ENCODE measurements at regions not wholly inside any gene's neighbourhood (a gene's known extent, or its start where the extent isn't known, plus 50 kb on each side); places are given as distances from the start of the nearest gene placed in this dataset.

DNA sequence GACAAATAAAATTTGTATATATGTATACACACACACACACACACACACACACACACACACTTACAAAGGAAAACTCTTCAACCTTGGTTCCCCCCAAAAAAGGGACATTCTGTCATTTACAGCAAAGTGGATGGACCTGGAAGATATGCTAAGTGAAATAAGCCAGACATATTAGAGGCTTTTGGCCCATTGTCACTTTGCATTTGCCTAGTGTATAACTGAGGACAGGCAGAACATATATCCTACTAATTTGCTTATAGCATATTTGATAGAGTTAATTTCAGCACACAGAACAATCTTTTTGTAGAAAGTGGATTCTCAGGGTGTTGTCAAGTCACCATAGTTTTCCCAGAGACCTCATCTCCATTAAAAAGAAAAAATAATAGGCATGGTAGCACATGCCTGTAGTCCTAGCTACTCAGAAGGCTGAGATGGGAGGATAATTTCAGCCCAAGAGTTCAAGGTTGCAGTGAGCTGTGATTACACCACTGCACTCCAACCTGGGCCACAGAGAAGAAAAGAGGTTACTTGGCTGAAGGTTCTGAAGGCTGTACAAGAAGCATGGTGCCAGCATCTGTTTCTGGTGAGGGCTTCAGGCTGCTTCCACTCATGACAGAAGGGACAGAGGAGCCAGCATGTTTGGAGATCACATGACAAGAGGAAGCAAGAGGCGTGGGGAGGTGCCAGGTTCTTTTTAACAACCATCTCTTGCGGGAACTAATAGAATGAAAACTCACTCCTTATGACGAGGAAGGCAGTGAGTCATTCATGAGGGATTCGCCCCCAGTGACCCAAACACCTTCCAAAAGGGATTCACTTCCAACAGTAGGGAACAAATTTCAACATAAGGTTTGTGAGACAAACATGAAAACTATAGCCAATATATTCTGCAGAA, 135.6 kb downstream of the TMEM168 start:
- H3K4me3 ChIP-seq: no peak overlapping the region
- no peak overlapping the region for H3K27ac ChIP-seq
- H3K9me3 ChIP-seq: peaks cover 0 to 31% (median 3%) of the 10 kb centered on the region in 12 donors
- TF ChIP-seq POLR2A (IDR thresholded peaks at IDR 0.05) (no peak), CTCF (IDR thresholded peaks at IDR 0.05) (no peak)
- no peaks in the 10 kb centered on the region for H3K4me1 ChIP-seq
- H3K27me3 ChIP-seq: no peaks in the 10 kb centered on the region
- WGBS, 4 donors: 55 to 69% (median 65%) methylated on average over 4 of the region's 4 CpGs
- intact Hi-C loops (cut with DNase I): no loop called here
- ATAC-seq: no peak
- DNase-seq: no peak
- H3K36me3 ChIP-seq: no peaks in the 10 kb centered on the region

- H3K4me3 ChIP-seq: no peak overlapping the region
- no peaks in the 10 kb centered on the region for H3K36me3 ChIP-seq
- intact Hi-C loops (cut with DNase I): loop anchor here in 4 of 10 donors (10.0 kb wide), 2 partner anchors 59 to 229 kb away; no protein-coding TSS in a partner anchor
- TF ChIP-seq POLR2A (IDR thresholded peaks at IDR 0.05) (no peak), CTCF (IDR thresholded peaks at IDR 0.05) (peak in 10 of 12 donors; percentile 5 to 44 (median 36))
- no peaks in the 10 kb centered on the region for H3K27me3 ChIP-seq
- peaks cover 0 to 6% (median 0%) of the 10 kb centered on the region in 12 donors for H3K9me3 ChIP-seq
- H3K4me1 ChIP-seq: no peaks in the 10 kb centered on the region
- DNase-seq: no peak
- peak in 3 of 4 donors; percentile 52 to 73 (median 59) for ATAC-seq
- no peak overlapping the region for H3K27ac ChIP-seq
Measured at GRCh38 chr7:112665709-112666108, 124.5 kb downstream of the TMEM168 start.

DNA sequence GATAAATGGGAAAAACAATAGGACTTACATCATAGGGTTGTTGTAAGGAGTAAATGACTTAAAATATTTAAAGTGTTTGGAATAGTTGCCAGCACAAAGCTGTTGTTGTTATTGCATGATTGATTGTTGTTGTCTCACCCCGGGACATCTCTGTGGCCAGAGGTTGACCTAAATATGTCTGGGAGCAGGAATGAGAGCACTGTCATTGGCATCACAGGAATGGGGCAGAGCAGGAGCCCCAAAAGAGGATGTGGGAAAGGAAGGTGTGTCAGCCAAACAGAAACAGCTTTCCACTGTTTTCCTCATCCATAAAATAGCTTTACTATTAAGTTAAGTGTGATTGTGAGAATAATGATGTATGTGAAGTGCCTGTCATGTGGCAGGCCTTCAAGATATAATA, 121.6 kb downstream of the TMEM168 start:
- no peaks in the 10 kb centered on the region for H3K4me1 ChIP-seq
- no peaks in the 10 kb centered on the region for H3K36me3 ChIP-seq
- no peak overlapping the region for H3K4me3 ChIP-seq
- no peak for TF ChIP-seq POLR2A (IDR thresholded peaks at IDR 0.05)
- no peak for TF ChIP-seq CTCF (IDR thresholded peaks at IDR 0.05)
- no peaks in the 10 kb centered on the region for H3K9me3 ChIP-seq
- ATAC-seq (no peak), DNase-seq (no peak)
- H3K27ac ChIP-seq: no peak overlapping the region
- no peaks in the 10 kb centered on the region for H3K27me3 ChIP-seq
- intact Hi-C loops (cut with DNase I): loop anchor here in 4 of 10 donors (10.0 kb wide), 2 partner anchors 56 to 226 kb away; no protein-coding TSS in a partner anchor
- WGBS, 4 donors: 65 to 85% (median 75%) methylated on average over 1 of the region's 1 CpG

DNA sequence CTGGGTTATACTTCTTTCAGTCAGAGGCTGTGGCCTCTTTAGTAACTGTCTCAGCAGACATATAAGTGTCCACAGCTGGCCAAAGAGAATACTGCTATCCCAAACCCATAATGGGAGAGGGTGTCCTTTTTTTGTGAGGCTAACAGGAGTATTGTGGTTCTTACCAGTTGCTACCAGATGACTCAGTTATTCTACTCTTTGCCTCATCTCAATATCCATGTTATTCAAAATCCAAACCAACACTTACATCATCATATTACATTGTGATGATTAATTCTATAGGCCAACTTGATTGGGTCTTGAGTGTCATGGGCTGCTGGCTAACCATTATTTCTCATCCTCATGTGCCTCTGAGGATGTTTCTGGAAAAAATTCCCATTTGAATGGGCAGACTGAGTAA, 120.9 kb downstream of the TMEM168 start:
- ATAC-seq: no peak
- no peak overlapping the region for H3K27ac ChIP-seq
- intact Hi-C loops (cut with DNase I): loop anchor here in 4 of 10 donors (10.0 kb wide), 2 partner anchors 55 to 225 kb away; no protein-coding TSS in a partner anchor
- no peaks in the 10 kb centered on the region for H3K36me3 ChIP-seq
- H3K4me1 ChIP-seq: no peaks in the 10 kb centered on the region
- H3K4me3 ChIP-seq: no peak overlapping the region
- H3K9me3 ChIP-seq: no peaks in the 10 kb centered on the region
- no peak for DNase-seq
- H3K27me3 ChIP-seq: no peaks in the 10 kb centered on the region
- no peak for TF ChIP-seq POLR2A (IDR thresholded peaks at IDR 0.05)
- TF ChIP-seq CTCF (IDR thresholded peaks at IDR 0.05): no peak

Data from heart left ventricle (tissue), 16 donors.